ENCODE measurements at regions not wholly inside any gene's neighbourhood (a gene's known extent, or its start where the extent isn't known, plus 50 kb on each side); places are given as distances from the start of the nearest gene placed in this dataset.

GRCh38 chr2:10985901-10986535 lies 74.3 kb downstream of the KCNF1 start:
- intact Hi-C loops (cut with micrococcal nuclease) = no loop called here
- DNase-seq (ENCODE audit: low read depth, low spot score) (no peak), ATAC-seq (no peak)
- H3K9me2 ChIP-seq (ENCODE audit: insufficient read depth) = no peaks in the 10 kb centered on the region
- ChIA-PET POLR2A (no interaction called here), RAD21 (ENCODE audit: low non-redundant PET in 1 of 2, low total read pairs in 2 of 2, uncharacterized antibody in 2 of 2, unreplicated experiment in 2 of 2) (no interaction called here), CTCF (no interaction called here)
- H2AFZ ChIP-seq (ENCODE audit: low read depth, low read length, poor library complexity, severe bottlenecking) = no peak overlapping the region
- no peak overlapping the region for H3K27ac ChIP-seq (ENCODE audit: low read depth, low read length)
- H3K4me2 ChIP-seq (ENCODE audit: low read length) = no peak overlapping the region
- H3K4me1 ChIP-seq (ENCODE audit: control insufficient read depth in 1 of 2, insufficient read depth in 2 of 2, low read length in 2 of 2) = peaks cover 0 to 5% of the 10 kb centered on the region in 2 experiments; a peak in 1 of 4 replicates
- H3K9me3 ChIP-seq (ENCODE audit: control insufficient read depth in 1 of 2, insufficient read depth in 1 of 2, low read depth in 1 of 2, low read length in 2 of 2) = no peaks in the 10 kb centered on the region
- no peaks in the 10 kb centered on the region for H3K36me3 ChIP-seq (ENCODE audit: control insufficient read depth in 1 of 2, insufficient read depth in 2 of 2, low read length in 2 of 2)
- H3K9ac ChIP-seq (ENCODE audit: low read length) = no peak overlapping the region
- no TSS peak for BruUV-seq (replicated peaks)
- H3K27me3 ChIP-seq (ENCODE audit: insufficient read depth, low read length) = no peaks in the 10 kb centered on the region
- H3K79me2 ChIP-seq (ENCODE audit: insufficient read depth, low read length) = no peaks in the 10 kb centered on the region
- no peak overlapping the region for H3K4me3 ChIP-seq (replicated peaks in 1 of 2; ENCODE audit: low read depth in 1 of 2, low read length in 2 of 2)
- no peak for TF ChIP-seq SP1 (IDR thresholded peaks at IDR 0.05; ENCODE audit: low read depth)
- TF ChIP-seq SIN3A (IDR thresholded peaks at IDR 0.05; ENCODE audit: low read depth) = no peak
- H4K20me1 ChIP-seq (ENCODE audit: insufficient read depth) = no peaks in the 10 kb centered on the region

GRCh38 chr2:10987439-10987838 lies 75.7 kb downstream of the KCNF1 start:
- Histone ChIP-seq H2AFZ (ENCODE audit: low read depth, low read length, poor library complexity, severe bottlenecking) (no peak overlapping the region), H3K9me2 (ENCODE audit: insufficient read depth) (no peaks in the 10 kb centered on the region), H3K9ac (ENCODE audit: low read length) (no peak overlapping the region), H3K4me3 (replicated peaks in 1 of 2; ENCODE audit: low read depth in 1 of 2, low read length in 2 of 2) (no peak overlapping the region), H3K79me2 (ENCODE audit: insufficient read depth, low read length) (no peaks in the 10 kb centered on the region), H3K4me2 (ENCODE audit: low read length) (no peak overlapping the region), H3K9me3 (ENCODE audit: control insufficient read depth in 1 of 2, insufficient read depth in 1 of 2, low read depth in 1 of 2, low read length in 2 of 2) (no peaks in the 10 kb centered on the region), H3K27me3 (ENCODE audit: insufficient read depth, low read length) (no peaks in the 10 kb centered on the region), H4K20me1 (ENCODE audit: insufficient read depth) (no peaks in the 10 kb centered on the region), H3K36me3 (ENCODE audit: control insufficient read depth in 1 of 2, insufficient read depth in 2 of 2, low read length in 2 of 2) (no peaks in the 10 kb centered on the region), H3K4me1 (ENCODE audit: control insufficient read depth in 1 of 2, insufficient read depth in 2 of 2, low read length in 2 of 2) (peaks cover 0 to 5% of the 10 kb centered on the region in 2 experiments; a peak in 1 of 4 replicates), H3K27ac (ENCODE audit: low read depth, low read length) (no peak overlapping the region)
- ATAC-seq (peak; percentile 55), DNase-seq (ENCODE audit: low read depth, low spot score) (no peak)
- intact Hi-C loops (cut with micrococcal nuclease) = no loop called here
- ChIA-PET RAD21 (ENCODE audit: low non-redundant PET in 1 of 2, low total read pairs in 2 of 2, uncharacterized antibody in 2 of 2, unreplicated experiment in 2 of 2) (no interaction called here), POLR2A (no interaction called here), CTCF (no interaction called here)
- TF ChIP-seq SP1 (IDR thresholded peaks at IDR 0.05; ENCODE audit: low read depth) (no peak), EZH2phosphoT487 (IDR thresholded peaks at IDR 0.05; ENCODE audit: borderline replicate concordance) (no peak), CTCF (IDR thresholded peaks at IDR 0.05 in 2 of 3, conservative IDR thresholded peaks at IDR 0.05 in 1 of 3; ENCODE audit: borderline replicate concordance in 1 of 3, insufficient read depth in 1 of 3, low read depth in 2 of 3, low read length in 2 of 3) (no peak), SIN3A (IDR thresholded peaks at IDR 0.05; ENCODE audit: low read depth) (no peak), TCF7L2 (IDR thresholded peaks at IDR 0.05; ENCODE audit: borderline replicate concordance, extremely low read depth, insufficient read depth, insufficient read length) (no peak), ELF1 (IDR thresholded peaks at IDR 0.05; ENCODE audit: borderline replicate concordance, low read depth) (no peak), POLR2A (IDR thresholded peaks at IDR 0.05; ENCODE audit: borderline replicate concordance, extremely low read depth, insufficient read depth, insufficient read length) (no peak), EGR1 (IDR thresholded peaks at IDR 0.05; ENCODE audit: low read depth) (no peak), FOSL1 (IDR thresholded peaks at IDR 0.05; ENCODE audit: low read depth) (no peak), RAD21 (IDR thresholded peaks at IDR 0.05; ENCODE audit: low read depth) (no peak)
- no TSS peak for BruUV-seq (replicated peaks)
